PC-9 (cell line): ENCODE measurements at regions not wholly inside any gene's neighbourhood (a gene's known extent, or its start where the extent isn't known, plus 50 kb on each side); places are given as distances from the start of the nearest gene placed in this dataset.

Experiments
- BruUV-seq: library from RNA; stranded (reverse); fragments of 400-500 nt; replicated peaks from 2 replicates; lab custom pipeline; 2021; lab: Mats Ljungman, UMichigan
- CTCF ChIA-PET: fragments of 300-600 bp; sonication (Branson Sonifier 250); formaldehyde crosslinking; loops from one replicate; lab custom pipeline; 2022; ENCODE audit warnings: antibody characterized with exemption; lab: Charles Lee
- POLR2A ChIA-PET: fragments of 300-600 bp; sonication (Branson Sonifier 250); formaldehyde crosslinking; loops from one replicate; lab custom pipeline; 2022; ENCODE audit warnings: antibody characterized with exemption; ENCODE audit not compliant: unreplicated experiment; lab: Charles Lee
- DNase-seq, 2 experiments: peaks; one replicate each; pipeline versions ENCODE4 v3.0.0 to v3.0.0-alpha.2; 2015 to 2022; ENCODE audit warnings: mixed read lengths in 1 of 2
- H2AFZ ChIP-seq: fragments of 200-600 bp; sonication (generic); 2 replicates; pipeline ENCODE4 v1.8.1; 2017; ENCODE audit warnings: antibody characterized with exemption
- H3F3A ChIP-seq: fragments of 200-600 bp; sonication (generic); 2 replicates; pipeline ENCODE4 v1.8.1; 2017; ENCODE audit warnings: antibody characterized with exemption, mild to moderate bottlenecking, low read depth; ENCODE audit not compliant: insufficient read depth
- H3K27ac ChIP-seq: fragments of 200-600 bp; sonication (generic); 2 replicates; pipeline ENCODE4 v1.6.1; 2016; ENCODE audit warnings: mixed run types
- H3K27me3 ChIP-seq: fragments of 200-600 bp; sonication (generic); 2 replicates; pipeline ENCODE4 v1.6.1; 2016; ENCODE audit warnings: low read depth, mixed run types; ENCODE audit not compliant: insufficient read depth
- H3K36me3 ChIP-seq: fragments of 200-600 bp; sonication (generic); 2 replicates; pipeline ENCODE4 v1.6.1; 2016; ENCODE audit warnings: low read depth, mixed run types
- H3K4me1 ChIP-seq: fragments of 200-600 bp; sonication (generic); replicated peaks from 2 replicates; pipeline ENCODE4 v1.6.1; 2016; ENCODE audit warnings: mixed run types; ENCODE audit not compliant: insufficient read depth
- H3K4me2 ChIP-seq: fragments of 200-600 bp; sonication (generic); 2 replicates; pipeline ENCODE4 v1.6.1; 2017; ENCODE audit warnings: mixed run types
- H3K4me3 ChIP-seq: fragments of 200-600 bp; sonication (generic); 2 replicates; pipeline ENCODE4 v1.6.1; 2016; ENCODE audit warnings: mixed run types
- H3K79me2 ChIP-seq: fragments of 200-600 bp; sonication (generic); 2 replicates; pipeline ENCODE4 v1.6.1; 2017; ENCODE audit warnings: low read depth, mixed run types
- H3K9me2 ChIP-seq: fragments of 200-600 bp; sonication (generic); 2 replicates; pipeline ENCODE4 v1.8.1; 2017; ENCODE audit warnings: mild to moderate bottlenecking; ENCODE audit not compliant: insufficient read depth
- H3K9me3 ChIP-seq: fragments of 200-600 bp; sonication (generic); 2 replicates; pipeline ENCODE4 v1.8.1; 2016; ENCODE audit warnings: low read depth; ENCODE audit not compliant: insufficient read depth
- H4K20me1 ChIP-seq: fragments of 200-600 bp; sonication (generic); 2 replicates; pipeline ENCODE4 v1.8.1; 2017; ENCODE audit not compliant: insufficient read depth
- EZH2 ChIP-seq: fragments of 200-600 bp; sonication (generic); IDR thresholded peaks from 2 replicates; pipeline ENCODE4 v1.8.0; 2017; ENCODE audit warnings: antibody characterized with exemption, low read depth
- intact Hi-C: fragments of 100-400 bp; cut with micrococcal nuclease; formaldehyde crosslinking; loops from one replicate; pipeline ENCODE4 v1.10.0; 2022; ENCODE audit not compliant: unreplicated experiment
- TF ChIP-seq, protein P1 (sequence below): fragments of 200-600 bp; sonication (generic); conservative IDR thresholded peaks from 2 replicates; pipeline ENCODE4 v1.6.1; 2017; ENCODE audit warnings: mixed run types, antibody characterized with exemption, mild to moderate bottlenecking, moderate library complexity

DNA sequence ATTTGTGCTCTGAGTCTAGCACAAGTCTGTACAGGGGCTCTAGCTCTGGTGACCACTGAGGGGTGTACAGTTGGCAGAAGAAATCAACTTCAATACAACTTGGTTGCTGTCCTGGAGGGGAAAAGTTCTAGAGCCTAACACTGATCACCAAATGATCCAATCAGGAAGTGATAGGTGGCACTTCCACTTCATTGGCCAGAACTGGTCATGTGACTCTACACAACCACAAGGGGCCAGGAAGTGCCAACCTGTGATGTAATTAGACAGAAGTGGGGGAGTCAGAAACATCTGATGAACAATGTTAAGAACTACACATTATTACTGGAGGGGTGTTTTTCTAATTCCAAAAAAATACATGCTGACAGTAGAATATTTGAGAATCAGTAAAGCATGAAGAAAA, 401.6 kb downstream of the VRK1 start:
- H3K27ac ChIP-seq, result no peak overlapping the region
- intact Hi-C loops, result no loop called here
- no peaks in the 10 kb centered on the region for H3K36me3 ChIP-seq
- H3K9me3 ChIP-seq, result no peaks in the 10 kb centered on the region
- H3F3A ChIP-seq, result no peaks in the 10 kb centered on the region
- ChIA-PET POLR2A (no interaction called here), CTCF (no interaction called here)
- H3K9me2 ChIP-seq, result no peaks in the 10 kb centered on the region
- DNase-seq, result no peak
- no peaks in the 10 kb centered on the region for H3K79me2 ChIP-seq
- H2AFZ ChIP-seq, result no peak overlapping the region
- H3K4me1 ChIP-seq, result no peaks in the 10 kb centered on the region
- no peaks in the 10 kb centered on the region for H4K20me1 ChIP-seq
- H3K4me3 ChIP-seq, result no peak overlapping the region
- no peak overlapping the region for H3K4me2 ChIP-seq
- no TSS peak for BruUV-seq
- peaks cover 18% of the 10 kb centered on the region for H3K27me3 ChIP-seq
- no peak for TF ChIP-seq EZH2
- TF ChIP-seq, protein P1, sequence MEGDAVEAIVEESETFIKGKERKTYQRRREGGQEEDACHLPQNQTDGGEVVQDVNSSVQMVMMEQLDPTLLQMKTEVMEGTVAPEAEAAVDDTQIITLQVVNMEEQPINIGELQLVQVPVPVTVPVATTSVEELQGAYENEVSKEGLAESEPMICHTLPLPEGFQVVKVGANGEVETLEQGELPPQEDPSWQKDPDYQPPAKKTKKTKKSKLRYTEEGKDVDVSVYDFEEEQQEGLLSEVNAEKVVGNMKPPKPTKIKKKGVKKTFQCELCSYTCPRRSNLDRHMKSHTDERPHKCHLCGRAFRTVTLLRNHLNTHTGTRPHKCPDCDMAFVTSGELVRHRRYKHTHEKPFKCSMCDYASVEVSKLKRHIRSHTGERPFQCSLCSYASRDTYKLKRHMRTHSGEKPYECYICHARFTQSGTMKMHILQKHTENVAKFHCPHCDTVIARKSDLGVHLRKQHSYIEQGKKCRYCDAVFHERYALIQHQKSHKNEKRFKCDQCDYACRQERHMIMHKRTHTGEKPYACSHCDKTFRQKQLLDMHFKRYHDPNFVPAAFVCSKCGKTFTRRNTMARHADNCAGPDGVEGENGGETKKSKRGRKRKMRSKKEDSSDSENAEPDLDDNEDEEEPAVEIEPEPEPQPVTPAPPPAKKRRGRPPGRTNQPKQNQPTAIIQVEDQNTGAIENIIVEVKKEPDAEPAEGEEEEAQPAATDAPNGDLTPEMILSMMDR, result no peak

DNA sequence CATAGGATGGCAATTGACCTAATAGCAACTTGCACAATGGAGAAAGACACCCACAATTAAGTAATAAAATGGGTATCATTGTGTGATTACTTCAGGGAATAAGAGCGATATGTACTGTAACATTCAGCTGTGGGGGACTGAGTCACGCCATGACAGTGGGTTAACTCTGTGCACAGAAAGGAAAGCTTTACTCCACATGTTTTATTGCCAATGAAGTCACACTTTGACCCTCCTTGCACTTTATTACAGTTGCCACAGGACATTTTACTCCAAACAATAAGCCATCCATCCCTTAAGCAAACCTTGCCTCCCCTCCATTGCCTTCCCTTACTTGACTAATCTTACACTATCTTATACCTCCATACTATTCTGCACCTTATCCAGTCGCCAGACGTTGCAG, 403.1 kb downstream of the VRK1 start:
- POLR2A ChIA-PET, result no interaction called here
- no peak for DNase-seq
- peaks cover 18% of the 10 kb centered on the region for H3K27me3 ChIP-seq
- CTCF ChIA-PET, result no interaction called here
- no peak overlapping the region for H3K4me3 ChIP-seq
- no peaks in the 10 kb centered on the region for H4K20me1 ChIP-seq
- H3K4me1 ChIP-seq, result no peaks in the 10 kb centered on the region
- no peak overlapping the region for H2AFZ ChIP-seq
- intact Hi-C loops, result no loop called here
- no peaks in the 10 kb centered on the region for H3K36me3 ChIP-seq
- BruUV-seq, result no TSS peak
- H3K27ac ChIP-seq, result no peak overlapping the region
- H3F3A ChIP-seq, result no peaks in the 10 kb centered on the region
- no peaks in the 10 kb centered on the region for H3K9me2 ChIP-seq
- H3K9me3 ChIP-seq, result no peaks in the 10 kb centered on the region
- H3K79me2 ChIP-seq, result no peaks in the 10 kb centered on the region
- TF ChIP-seq, protein P1, result no peak
- TF ChIP-seq EZH2, result no peak
- no peak overlapping the region for H3K4me2 ChIP-seq

DNA sequence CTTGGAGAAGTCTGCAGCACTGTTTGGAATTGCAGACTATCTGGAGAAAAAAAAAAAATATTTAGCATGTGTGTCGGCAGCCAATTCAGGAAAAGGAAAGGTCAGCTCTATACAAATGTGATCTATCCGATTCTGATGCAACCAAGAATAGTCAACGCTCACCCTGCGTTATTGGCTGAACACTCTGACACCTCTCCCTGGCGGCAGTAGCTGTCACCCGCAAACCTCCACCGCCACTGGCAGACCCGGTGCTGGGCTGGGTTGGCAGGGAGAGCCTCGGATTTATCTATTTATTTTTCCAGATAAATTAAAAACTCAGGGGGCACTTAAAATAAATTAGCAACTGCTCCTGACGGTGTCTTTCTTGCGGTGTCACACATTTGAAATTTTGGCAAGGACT, 409.7 kb downstream of the VRK1 start:
- H3F3A ChIP-seq, result no peaks in the 10 kb centered on the region
- H3K27ac ChIP-seq, result no peak overlapping the region
- no peak for DNase-seq
- BruUV-seq, result no TSS peak
- CTCF ChIA-PET, result no interaction called here
- no peaks in the 10 kb centered on the region for H3K4me1 ChIP-seq
- H3K4me2 ChIP-seq, result no peak overlapping the region
- intact Hi-C loops, result no loop called here
- H3K79me2 ChIP-seq, result no peaks in the 10 kb centered on the region
- H3K9me3 ChIP-seq, result no peaks in the 10 kb centered on the region
- H3K36me3 ChIP-seq, result no peaks in the 10 kb centered on the region
- no peaks in the 10 kb centered on the region for H4K20me1 ChIP-seq
- POLR2A ChIA-PET, result no interaction called here
- no peaks in the 10 kb centered on the region for H3K9me2 ChIP-seq
- TF ChIP-seq, protein P1, result no peak
- no peak for TF ChIP-seq EZH2
- H3K27me3 ChIP-seq, result peaks cover 18% of the 10 kb centered on the region; the same call in 1 of the 2 replicates
- H2AFZ ChIP-seq, result no peak overlapping the region
- no peak overlapping the region for H3K4me3 ChIP-seq
